Esophagus squamous epithelium (tissue), 5 donors: ENCODE measurements at regions not wholly inside any gene's neighbourhood (a gene's known extent, or its start where the extent isn't known, plus 50 kb on each side); places are given as distances from the start of the nearest gene placed in this dataset.
"Not testable (repeated sequence)": the region's sequence is repeated elsewhere in the genome, so short reads cannot be mapped to it uniquely, and the experiment has no call there.

Source experiments
- DNase-seq: peaks from one replicate; lab custom pipeline; 2025; lab: John Stamatoyannopoulos, UW
- H3K27ac ChIP-seq, 4 donors: fragments of 200-600 bp; sonication (generic); one replicate each; pipeline ENCODE4 v1.5.1; 2016 to 2019; ENCODE audit warnings: mild to moderate bottlenecking in 1 of 4
- H3K27me3 ChIP-seq, 4 donors: fragments of 200-600 bp; sonication (generic); 1 replicate in 3 of 4; 2 replicates in 1 of 4; pipeline versions ENCODE4 v1.5.1 to v1.6.0; 2017 to 2021; ENCODE audit warnings: antibody characterized with exemption in 1 of 4
- H3K36me3 ChIP-seq, 3 donors: fragments of 200-600 bp; sonication (generic); one replicate each; pipeline ENCODE4 v1.5.1; 2016 to 2019
- H3K4me1 ChIP-seq, 3 donors: fragments of 200-600 bp; sonication (generic); one replicate each; pipeline ENCODE4 v1.5.1; 2017 to 2019
- H3K4me3 ChIP-seq, 4 donors: fragments of 200-600 bp; sonication (generic); 1 replicate in 3 of 4; 2 replicates in 1 of 4; pipeline ENCODE4 v1.5.1; 2016 to 2019; ENCODE audit warnings: mild to moderate bottlenecking in 2 of 4, moderate library complexity in 1 of 4
- H3K9me3 ChIP-seq, 3 donors: fragments of 200-600 bp; sonication (generic); one replicate each; pipeline ENCODE4 v1.5.1; 2016 to 2019
- POLR2A ChIP-seq, 4 donors: fragments of 450-650 bp; IDR thresholded peaks; one replicate each; pipeline ENCODE4 v1.6.1; 2017; ENCODE audit warnings: antibody characterized with exemption in 4 of 4, mild to moderate bottlenecking in 4 of 4, moderate library complexity in 3 of 4
- WGBS, 2 donors: methylation state at CpG; one replicate each; pipeline ENCODE4 v1.1.5; 2018; 5-methylcytosine and 5-hydroxymethylcytosine counted together
- intact Hi-C: fragments of 100-400 bp; cut with DNase I; formaldehyde crosslinking; loops from one replicate; pipeline ENCODE4 v1.15.0; 2022
- TF ChIP-seq, protein P1 (sequence below), 6 experiments: fragments of 450-650 bp in 4 of 6; fragments of 200-600 bp in 2 of 6; sonication (generic) in 2 of 6; IDR thresholded peaks; one replicate each; pipeline ENCODE4 v1.5.1; 2016 to 2019; ENCODE audit warnings: antibody characterized with exemption in 6 of 6, mild to moderate bottlenecking in 4 of 6, moderate library complexity in 4 of 6
- donor health status: DM: yes; HTN: yes; CAD: no.

DNA sequence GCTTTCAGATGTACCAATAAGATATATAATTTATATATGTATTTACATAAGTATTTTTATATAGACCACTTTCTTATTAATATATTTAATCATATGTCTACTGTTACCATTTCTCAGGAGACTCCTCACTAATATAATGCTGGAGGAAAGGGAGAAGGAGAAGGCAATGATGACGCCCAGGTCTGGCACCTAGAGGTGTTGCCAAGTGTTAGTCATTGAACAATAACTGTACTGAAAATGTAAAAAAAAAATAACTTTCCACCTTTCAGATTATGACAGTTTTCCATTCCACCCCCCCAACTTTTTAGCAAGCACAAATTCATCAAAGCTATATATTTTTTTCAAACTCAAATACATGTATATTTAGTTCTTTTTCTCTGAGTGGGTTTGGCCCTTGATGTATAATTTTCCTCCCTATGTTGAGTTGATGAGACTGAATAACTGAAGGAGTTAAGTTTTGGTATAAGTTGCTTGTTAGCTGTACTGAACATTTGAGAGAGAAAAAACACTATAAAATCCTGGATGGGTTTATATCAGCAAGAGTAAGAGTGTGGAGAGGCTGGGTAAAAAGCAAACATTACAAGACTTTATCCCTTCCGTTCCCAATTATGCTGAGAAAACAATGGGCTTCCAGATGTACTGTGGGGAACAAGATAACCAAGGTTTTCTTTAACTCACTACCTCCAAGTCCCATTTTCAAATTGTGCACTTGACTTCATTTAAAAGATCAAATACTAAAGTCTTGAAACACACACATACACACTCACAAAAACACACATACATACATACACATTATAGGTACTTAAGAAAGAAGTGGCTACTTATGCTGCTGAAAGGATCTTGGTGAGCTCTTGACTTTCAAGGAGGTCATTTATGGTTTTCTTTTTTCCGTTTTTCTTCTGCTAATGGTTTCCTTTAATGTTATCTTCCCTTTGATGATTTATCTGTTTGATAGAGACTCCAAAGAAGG, 142.8 kb upstream of the IFNE start:
- Histone ChIP-seq H3K4me3 (no peak overlapping the region), H3K4me1 (peaks cover 0 to 4% (median 0%) of the 10 kb centered on the region in 3 donors), H3K36me3 (no peaks in the 10 kb centered on the region), H3K9me3 (peaks cover 0 to 6% (median 0%) of the 10 kb centered on the region in 3 donors), H3K27ac (no peak overlapping the region), H3K27me3 (no peaks in the 10 kb centered on the region)
- 49 to 72% methylated on average over 3 of the region's 3 CpGs for WGBS, 2 donors
- intact Hi-C loops = no loop called here
- DNase-seq = no peak
- no peak for TF ChIP-seq POLR2A (IDR thresholded peaks at IDR 0.05)
- TF ChIP-seq, protein P1, sequence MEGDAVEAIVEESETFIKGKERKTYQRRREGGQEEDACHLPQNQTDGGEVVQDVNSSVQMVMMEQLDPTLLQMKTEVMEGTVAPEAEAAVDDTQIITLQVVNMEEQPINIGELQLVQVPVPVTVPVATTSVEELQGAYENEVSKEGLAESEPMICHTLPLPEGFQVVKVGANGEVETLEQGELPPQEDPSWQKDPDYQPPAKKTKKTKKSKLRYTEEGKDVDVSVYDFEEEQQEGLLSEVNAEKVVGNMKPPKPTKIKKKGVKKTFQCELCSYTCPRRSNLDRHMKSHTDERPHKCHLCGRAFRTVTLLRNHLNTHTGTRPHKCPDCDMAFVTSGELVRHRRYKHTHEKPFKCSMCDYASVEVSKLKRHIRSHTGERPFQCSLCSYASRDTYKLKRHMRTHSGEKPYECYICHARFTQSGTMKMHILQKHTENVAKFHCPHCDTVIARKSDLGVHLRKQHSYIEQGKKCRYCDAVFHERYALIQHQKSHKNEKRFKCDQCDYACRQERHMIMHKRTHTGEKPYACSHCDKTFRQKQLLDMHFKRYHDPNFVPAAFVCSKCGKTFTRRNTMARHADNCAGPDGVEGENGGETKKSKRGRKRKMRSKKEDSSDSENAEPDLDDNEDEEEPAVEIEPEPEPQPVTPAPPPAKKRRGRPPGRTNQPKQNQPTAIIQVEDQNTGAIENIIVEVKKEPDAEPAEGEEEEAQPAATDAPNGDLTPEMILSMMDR (IDR thresholded peaks at IDR 0.05) = no peak

DNA sequence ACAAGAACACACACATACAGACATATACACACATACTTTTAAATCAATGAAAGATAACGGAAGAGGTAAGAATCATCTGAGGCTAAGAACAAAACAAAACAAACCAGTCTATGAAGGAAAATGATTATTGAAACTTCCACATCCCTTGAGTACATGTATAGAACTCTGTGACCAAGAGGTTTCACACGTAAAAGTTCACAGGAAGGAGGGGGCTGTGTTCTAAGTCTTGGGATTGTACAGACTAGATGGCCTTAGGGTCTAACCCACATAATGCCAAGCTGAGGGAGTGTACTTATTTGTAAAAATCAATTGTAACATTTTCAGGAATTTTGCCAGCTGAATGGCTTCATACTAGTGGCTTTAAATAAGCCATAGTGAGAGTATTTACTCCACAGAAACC, 144.4 kb upstream of the IFNE start:
- H3K4me3 ChIP-seq = no peak overlapping the region
- H3K27ac ChIP-seq = no peak overlapping the region
- intact Hi-C loops = no loop called here

DNA sequence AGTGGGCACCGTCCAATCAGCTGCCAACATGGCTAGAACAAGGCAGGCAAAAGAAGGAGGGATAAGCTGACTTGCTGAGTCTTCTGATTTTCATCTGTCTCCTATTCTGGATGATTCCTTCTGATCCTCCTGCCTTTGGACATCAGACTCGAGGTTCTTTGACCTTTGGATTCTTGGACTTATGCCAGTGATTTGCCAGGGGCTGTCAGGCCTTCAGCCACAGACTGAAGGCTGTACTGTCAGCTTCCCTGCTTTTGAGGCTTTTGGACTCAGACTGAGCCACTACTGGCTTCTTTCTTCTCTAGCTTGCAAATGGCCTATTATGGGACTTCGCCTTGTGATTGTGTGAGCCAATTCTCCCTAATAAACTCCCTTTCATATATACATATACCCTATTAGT, 146.8 kb upstream of the IFNE start:
- H3K27me3 ChIP-seq, intact Hi-C loops, H3K27ac ChIP-seq, H3K36me3 ChIP-seq, H3K9me3 ChIP-seq, H3K4me3 ChIP-seq, H3K4me1 ChIP-seq, DNase-seq: not testable (repeated sequence)
- 67 to 86% methylated on average over 3 of the region's 3 CpGs for WGBS, 2 donors

More for the DNA sequence above, 144.4 kb upstream of the IFNE start:
- Histone ChIP-seq H3K9me3 (peaks cover 0 to 6% (median 0%) of the 10 kb centered on the region in 3 donors), H3K36me3 (no peaks in the 10 kb centered on the region), H3K4me1 (peaks cover 0 to 4% (median 0%) of the 10 kb centered on the region in 3 donors), H3K27me3 (no peaks in the 10 kb centered on the region)
- TF ChIP-seq, protein P1 (IDR thresholded peaks at IDR 0.05) = no peak
- WGBS, 2 donors = 53 to 68% methylated on average over 2 of the region's 2 CpGs
- DNase-seq = no peak

DNA sequence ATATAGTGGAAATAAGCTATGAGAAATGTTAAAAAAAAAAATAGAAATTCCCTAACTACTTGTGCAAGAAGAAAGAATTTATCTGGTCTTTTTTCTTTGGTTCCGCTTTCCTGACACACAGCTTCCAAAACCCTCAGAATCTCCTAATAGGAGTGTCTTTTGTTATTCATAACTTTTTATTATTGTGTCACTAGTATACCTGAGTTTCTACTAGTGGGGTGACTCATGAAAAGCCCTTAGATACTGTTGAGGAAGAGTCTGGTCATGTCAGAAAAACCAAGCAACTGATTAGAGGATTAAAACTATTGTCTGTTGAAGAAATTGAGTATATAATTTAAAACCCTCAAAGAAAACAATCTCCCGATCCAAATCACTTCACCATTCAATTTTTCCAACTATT, 152.8 kb upstream of the IFNE start:
- 35 to 44% methylated on average over 2 of the region's 2 CpGs for WGBS, 2 donors
- TF ChIP-seq POLR2A (IDR thresholded peaks at IDR 0.05) = no peak
- TF ChIP-seq, protein P1 (IDR thresholded peaks at IDR 0.05) = no peak
- Histone ChIP-seq H3K9me3 (no peaks in the 10 kb centered on the region), H3K27ac (no peak overlapping the region), H3K27me3 (no peaks in the 10 kb centered on the region), H3K4me1 (peaks cover 0 to 10% (median 6%) of the 10 kb centered on the region in 3 donors), H3K36me3 (no peaks in the 10 kb centered on the region), H3K4me3 (no peak overlapping the region)
- DNase-seq = no peak
- intact Hi-C loops = no loop called here

DNA sequence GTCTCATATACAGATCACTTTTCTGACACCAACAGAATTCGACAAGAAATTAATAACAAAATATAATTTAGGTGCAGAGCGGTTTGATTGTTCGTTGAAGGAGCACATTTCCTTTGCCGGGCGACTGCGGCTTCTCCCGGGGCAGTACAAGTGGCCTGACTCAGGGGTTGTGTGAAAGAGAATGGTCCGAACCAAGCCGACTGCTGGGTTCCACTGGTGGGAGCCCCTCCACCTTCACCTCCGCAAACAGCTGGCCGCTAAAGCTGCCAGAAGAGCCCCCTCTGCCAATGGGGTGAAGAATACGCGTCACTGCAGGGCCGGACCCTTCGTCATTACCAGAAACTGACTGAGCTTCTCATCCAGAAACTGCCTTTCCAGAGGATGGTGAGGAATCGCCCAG, 156.0 kb upstream of the IFNE start:
- Histone ChIP-seq H3K27ac (no peak overlapping the region), H3K27me3 (no peaks in the 10 kb centered on the region), H3K4me1 (peaks cover 0 to 10% (median 6%) of the 10 kb centered on the region in 3 donors), H3K9me3 (peaks cover 0 to 6% (median 0%) of the 10 kb centered on the region in 3 donors), H3K36me3 (no peaks in the 10 kb centered on the region), H3K4me3 (no peak overlapping the region)
- no peak for TF ChIP-seq POLR2A (IDR thresholded peaks at IDR 0.05)
- TF ChIP-seq, protein P1 (IDR thresholded peaks at IDR 0.05) = no peak
- intact Hi-C loops = no loop called here
- no peak for DNase-seq
- WGBS, 2 donors = 85 to 92% methylated on average over 8 to 12 of the region's 16 CpGs
